ENCODE measurements at regions not wholly inside any gene's neighbourhood (a gene's known extent, or its start where the extent isn't known, plus 50 kb on each side); places are given as distances from the start of the nearest gene placed in this dataset.

GRCh38 chr6:104229057-104229456 is 630.7 kb downstream of the HACE1 start:
- Histone ChIP-seq H3K4me3 (ENCODE audit: insufficient read depth, low read depth, low read length, poor library complexity, severe bottlenecking) (no peak overlapping the region), H3K36me3 (ENCODE audit: control insufficient read depth, insufficient read depth, low read length) (no peaks in the 10 kb centered on the region), H3K9me3 (ENCODE audit: control insufficient read depth, low read length) (no peaks in the 10 kb centered on the region), H3K27me3 (replicated peaks; ENCODE audit: control insufficient read depth, insufficient read depth, low read length, poor library complexity, severe bottlenecking) (no peaks in the 10 kb centered on the region), H3K4me1 (ENCODE audit: control insufficient read depth, insufficient read depth, low read length, poor library complexity, severe bottlenecking) (no peaks in the 10 kb centered on the region), H3K27ac (ENCODE audit: insufficient read depth, low read length, poor library complexity, severe bottlenecking) (no peak overlapping the region)
- no peak for DNase-seq

DNA sequence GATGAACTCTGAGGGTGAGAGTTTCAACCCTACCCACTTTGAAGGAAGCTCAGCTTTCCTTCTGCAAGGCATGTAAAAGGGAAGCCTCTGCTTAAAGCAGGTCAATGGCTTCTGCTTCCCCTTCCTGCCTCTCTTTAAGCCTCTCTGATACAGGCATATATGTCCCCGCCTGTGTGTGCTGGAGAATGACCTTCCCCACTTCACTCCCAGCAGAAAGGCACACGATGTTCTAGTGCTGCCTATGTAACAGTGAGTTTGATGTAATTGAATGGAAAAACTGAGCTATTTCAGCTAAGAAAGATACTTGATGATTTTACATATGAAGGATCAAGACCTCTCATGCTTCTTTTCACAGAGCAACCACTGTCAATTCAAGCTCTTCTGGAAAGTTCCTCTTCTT is 632.2 kb downstream of the HACE1 start:
- Histone ChIP-seq H3K9me3 (ENCODE audit: control insufficient read depth, low read length) (no peaks in the 10 kb centered on the region), H3K36me3 (ENCODE audit: control insufficient read depth, insufficient read depth, low read length) (no peaks in the 10 kb centered on the region), H3K27ac (ENCODE audit: insufficient read depth, low read length, poor library complexity, severe bottlenecking) (no peak overlapping the region), H3K4me3 (ENCODE audit: insufficient read depth, low read depth, low read length, poor library complexity, severe bottlenecking) (no peak overlapping the region), H3K27me3 (replicated peaks; ENCODE audit: control insufficient read depth, insufficient read depth, low read length, poor library complexity, severe bottlenecking) (no peaks in the 10 kb centered on the region), H3K4me1 (ENCODE audit: control insufficient read depth, insufficient read depth, low read length, poor library complexity, severe bottlenecking) (no peaks in the 10 kb centered on the region)
- no peak for DNase-seq

GRCh38 chr6:104226790-104227446 is 632.8 kb downstream of the HACE1 start:
- Histone ChIP-seq H3K27me3 (replicated peaks; ENCODE audit: control insufficient read depth, insufficient read depth, low read length, poor library complexity, severe bottlenecking) (no peaks in the 10 kb centered on the region), H3K36me3 (ENCODE audit: control insufficient read depth, insufficient read depth, low read length) (no peaks in the 10 kb centered on the region), H3K9me3 (ENCODE audit: control insufficient read depth, low read length) (no peaks in the 10 kb centered on the region), H3K27ac (ENCODE audit: insufficient read depth, low read length, poor library complexity, severe bottlenecking) (no peak overlapping the region), H3K4me1 (ENCODE audit: control insufficient read depth, insufficient read depth, low read length, poor library complexity, severe bottlenecking) (no peaks in the 10 kb centered on the region), H3K4me3 (ENCODE audit: insufficient read depth, low read depth, low read length, poor library complexity, severe bottlenecking) (no peak overlapping the region)
- no peak for DNase-seq

DNA sequence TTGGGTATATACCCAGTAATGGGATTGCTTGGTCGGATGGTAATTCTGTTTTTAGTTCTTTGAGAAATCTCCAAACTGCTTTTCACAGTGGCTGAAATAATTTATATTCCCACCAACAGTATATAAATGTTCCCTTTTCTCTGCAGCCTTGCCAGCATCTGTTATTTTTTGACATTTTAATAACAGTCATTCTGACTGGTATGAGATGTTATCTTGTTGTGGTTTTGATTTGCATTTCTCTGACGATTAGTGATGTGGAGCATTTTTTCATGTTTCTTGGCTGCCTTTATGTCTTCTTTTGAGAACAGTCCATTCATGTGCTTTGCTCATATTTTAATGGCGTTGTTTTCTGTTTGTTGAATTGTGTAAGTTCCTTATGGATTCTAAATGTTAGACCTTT is 641.6 kb downstream of the HACE1 start:
- no peaks in the 10 kb centered on the region for H3K9me3 ChIP-seq (ENCODE audit: control insufficient read depth, low read length)
- H3K36me3 ChIP-seq (ENCODE audit: control insufficient read depth, insufficient read depth, low read length) = no peaks in the 10 kb centered on the region
- no peak overlapping the region for H3K27ac ChIP-seq (ENCODE audit: insufficient read depth, low read length, poor library complexity, severe bottlenecking)

DNA sequence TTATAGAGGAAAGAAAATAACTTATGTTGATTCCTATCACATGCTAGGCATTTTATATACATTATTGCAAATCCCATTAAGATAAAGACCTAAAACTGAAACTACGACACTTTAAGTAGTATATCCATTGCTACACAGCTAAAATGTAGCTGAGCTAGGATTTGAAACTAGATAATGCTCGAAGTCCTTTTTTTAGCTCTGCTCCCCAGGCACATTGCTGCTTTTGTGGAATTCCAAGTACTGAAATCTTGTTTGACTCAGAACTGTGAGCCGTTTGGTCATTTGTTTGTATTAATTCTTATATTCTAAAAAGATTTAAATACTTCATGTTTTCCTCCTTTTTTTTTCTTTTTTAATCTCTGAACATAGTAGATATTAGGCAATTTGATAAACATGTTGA is 644.8 kb downstream of the HACE1 start:
- H3K27ac ChIP-seq (ENCODE audit: insufficient read depth, low read length, poor library complexity, severe bottlenecking) = no peak overlapping the region
- DNase-seq = no peak
- H3K9me3 ChIP-seq (ENCODE audit: control insufficient read depth, low read length) = no peaks in the 10 kb centered on the region
- H3K36me3 ChIP-seq (ENCODE audit: control insufficient read depth, insufficient read depth, low read length) = no peaks in the 10 kb centered on the region
- H3K4me1 ChIP-seq (ENCODE audit: control insufficient read depth, insufficient read depth, low read length, poor library complexity, severe bottlenecking) = no peaks in the 10 kb centered on the region
- H3K27me3 ChIP-seq (replicated peaks; ENCODE audit: control insufficient read depth, insufficient read depth, low read length, poor library complexity, severe bottlenecking) = no peaks in the 10 kb centered on the region
- no peak overlapping the region for H3K4me3 ChIP-seq (ENCODE audit: insufficient read depth, low read depth, low read length, poor library complexity, severe bottlenecking)

More for the DNA sequence above, 641.6 kb downstream of the HACE1 start:
- no peak for DNase-seq
- no peak overlapping the region for H3K4me3 ChIP-seq (ENCODE audit: insufficient read depth, low read depth, low read length, poor library complexity, severe bottlenecking)
- H3K4me1 ChIP-seq (ENCODE audit: control insufficient read depth, insufficient read depth, low read length, poor library complexity, severe bottlenecking) = no peaks in the 10 kb centered on the region
- no peaks in the 10 kb centered on the region for H3K27me3 ChIP-seq (replicated peaks; ENCODE audit: control insufficient read depth, insufficient read depth, low read length, poor library complexity, severe bottlenecking)

DNA sequence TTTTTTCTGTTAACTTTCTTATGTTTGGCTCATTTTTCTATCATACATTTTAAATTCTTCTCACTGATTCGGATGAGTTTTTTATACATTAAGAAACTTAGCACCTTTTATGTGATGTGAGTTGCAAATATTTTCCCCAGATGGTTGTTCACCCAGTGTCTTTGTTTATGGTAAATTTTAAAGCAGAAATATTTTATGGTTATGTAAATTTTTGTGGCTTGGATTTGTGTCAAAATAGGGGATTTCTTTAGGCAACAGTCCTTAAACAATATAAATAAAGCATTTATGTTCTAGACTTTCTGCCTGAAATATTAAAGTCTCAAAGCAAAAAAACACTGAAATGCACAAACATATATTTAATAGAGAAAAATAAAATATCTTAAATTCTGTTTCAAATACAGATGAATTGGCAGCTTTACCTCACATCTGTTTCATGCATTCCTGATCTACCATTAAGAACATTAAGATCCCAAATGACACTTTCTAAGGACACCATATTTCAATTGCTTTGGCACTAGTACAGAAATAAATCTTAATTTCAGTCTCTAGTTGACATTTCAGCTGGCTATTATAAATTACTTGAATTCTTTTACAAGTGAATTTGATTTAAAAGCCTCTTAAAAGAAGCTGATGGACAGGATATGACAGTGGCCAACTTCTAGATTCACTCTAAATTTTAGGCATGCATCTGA is 646.6 kb downstream of the HACE1 start:
- DNase-seq = no peak
- no peaks in the 10 kb centered on the region for H3K36me3 ChIP-seq (ENCODE audit: control insufficient read depth, insufficient read depth, low read length)
- H3K9me3 ChIP-seq (ENCODE audit: control insufficient read depth, low read length) = no peaks in the 10 kb centered on the region
- no peak overlapping the region for H3K27ac ChIP-seq (ENCODE audit: insufficient read depth, low read length, poor library complexity, severe bottlenecking)
- H3K4me3 ChIP-seq (ENCODE audit: insufficient read depth, low read depth, low read length, poor library complexity, severe bottlenecking) = no peak overlapping the region
- H3K27me3 ChIP-seq (replicated peaks; ENCODE audit: control insufficient read depth, insufficient read depth, low read length, poor library complexity, severe bottlenecking) = no peaks in the 10 kb centered on the region
- no peaks in the 10 kb centered on the region for H3K4me1 ChIP-seq (ENCODE audit: control insufficient read depth, insufficient read depth, low read length, poor library complexity, severe bottlenecking)

DNA sequence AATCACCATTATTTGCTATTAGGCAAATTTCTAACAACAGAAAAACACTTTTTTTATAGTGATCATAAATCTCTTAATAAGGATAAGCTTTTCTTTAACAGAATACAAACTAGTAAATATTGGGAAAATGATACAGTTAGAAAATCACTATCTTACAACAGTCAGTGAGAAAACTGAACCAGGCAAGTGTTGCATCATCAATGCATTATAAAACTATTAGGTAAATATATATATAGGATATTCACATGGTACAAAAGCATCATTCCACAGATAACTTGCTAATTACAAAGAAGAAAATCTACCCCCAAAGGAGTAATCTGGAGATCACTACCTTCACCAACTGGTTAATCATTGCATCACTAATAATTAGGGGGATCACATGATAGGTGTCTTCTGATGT is 652.1 kb downstream of the HACE1 start:
- H3K4me1 ChIP-seq (ENCODE audit: control insufficient read depth, insufficient read depth, low read length, poor library complexity, severe bottlenecking) = no peaks in the 10 kb centered on the region

GRCh38 chr6:104201557-104201956 is 658.2 kb downstream of the HACE1 start:
- Histone ChIP-seq H3K9me3 (ENCODE audit: control insufficient read depth, low read length) (no peaks in the 10 kb centered on the region), H3K27ac (ENCODE audit: insufficient read depth, low read length, poor library complexity, severe bottlenecking) (no peak overlapping the region), H3K27me3 (replicated peaks; ENCODE audit: control insufficient read depth, insufficient read depth, low read length, poor library complexity, severe bottlenecking) (no peaks in the 10 kb centered on the region), H3K36me3 (ENCODE audit: control insufficient read depth, insufficient read depth, low read length) (no peaks in the 10 kb centered on the region), H3K4me1 (ENCODE audit: control insufficient read depth, insufficient read depth, low read length, poor library complexity, severe bottlenecking) (no peaks in the 10 kb centered on the region), H3K4me3 (ENCODE audit: insufficient read depth, low read depth, low read length, poor library complexity, severe bottlenecking) (no peak overlapping the region)
- DNase-seq = no peak

More for the DNA sequence above, 652.1 kb downstream of the HACE1 start:
- no peak for DNase-seq
- Histone ChIP-seq H3K27me3 (replicated peaks; ENCODE audit: control insufficient read depth, insufficient read depth, low read length, poor library complexity, severe bottlenecking) (no peaks in the 10 kb centered on the region), H3K9me3 (ENCODE audit: control insufficient read depth, low read length) (no peaks in the 10 kb centered on the region), H3K36me3 (ENCODE audit: control insufficient read depth, insufficient read depth, low read length) (no peaks in the 10 kb centered on the region), H3K27ac (ENCODE audit: insufficient read depth, low read length, poor library complexity, severe bottlenecking) (no peak overlapping the region), H3K4me3 (ENCODE audit: insufficient read depth, low read depth, low read length, poor library complexity, severe bottlenecking) (no peak overlapping the region)

GRCh38 chr6:104187616-104188015 is 672.1 kb downstream of the HACE1 start:
- no peaks in the 10 kb centered on the region for H3K27me3 ChIP-seq (replicated peaks; ENCODE audit: control insufficient read depth, insufficient read depth, low read length, poor library complexity, severe bottlenecking)
- no peak for DNase-seq

DNA sequence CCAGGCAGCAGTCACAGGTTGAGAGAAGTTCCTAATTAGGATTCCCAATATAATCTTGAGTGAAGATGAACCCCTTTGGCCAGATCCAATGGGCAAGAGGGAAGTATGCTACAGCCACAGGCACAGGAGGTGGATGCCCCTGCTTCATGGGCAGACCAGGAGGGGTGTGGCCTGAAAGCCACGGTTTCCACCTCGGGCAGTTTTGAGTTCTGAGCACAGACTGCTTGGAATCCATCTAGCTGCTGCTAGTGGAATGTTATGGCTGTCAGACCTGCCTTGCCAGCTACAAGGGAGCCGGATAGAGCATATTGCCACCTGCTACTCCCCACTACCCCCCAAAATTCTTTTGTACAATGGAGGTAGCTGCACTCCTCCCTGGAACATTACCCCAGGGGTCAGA is 672.9 kb downstream of the HACE1 start:
- Histone ChIP-seq H3K36me3 (ENCODE audit: control insufficient read depth, insufficient read depth, low read length) (no peaks in the 10 kb centered on the region), H3K4me1 (ENCODE audit: control insufficient read depth, insufficient read depth, low read length, poor library complexity, severe bottlenecking) (no peaks in the 10 kb centered on the region), H3K27ac (ENCODE audit: insufficient read depth, low read length, poor library complexity, severe bottlenecking) (no peak overlapping the region), H3K4me3 (ENCODE audit: insufficient read depth, low read depth, low read length, poor library complexity, severe bottlenecking) (no peak overlapping the region), H3K9me3 (ENCODE audit: control insufficient read depth, low read length) (no peaks in the 10 kb centered on the region), H3K27me3 (replicated peaks; ENCODE audit: control insufficient read depth, insufficient read depth, low read length, poor library complexity, severe bottlenecking) (no peaks in the 10 kb centered on the region)
- DNase-seq = no peak

More at GRCh38 chr6:104187616-104188015, 672.1 kb downstream of the HACE1 start:
- H3K4me3 ChIP-seq (ENCODE audit: insufficient read depth, low read depth, low read length, poor library complexity, severe bottlenecking) = no peak overlapping the region
- no peaks in the 10 kb centered on the region for H3K36me3 ChIP-seq (ENCODE audit: control insufficient read depth, insufficient read depth, low read length)
- no peak overlapping the region for H3K27ac ChIP-seq (ENCODE audit: insufficient read depth, low read length, poor library complexity, severe bottlenecking)
- no peaks in the 10 kb centered on the region for H3K9me3 ChIP-seq (ENCODE audit: control insufficient read depth, low read length)
- no peaks in the 10 kb centered on the region for H3K4me1 ChIP-seq (ENCODE audit: control insufficient read depth, insufficient read depth, low read length, poor library complexity, severe bottlenecking)

All from effector memory CD4-positive, alpha-beta T cell (primary cell).